DND-41 (cell line): ENCODE measurements at regions not wholly inside any gene's neighbourhood (a gene's known extent, or its start where the extent isn't known, plus 50 kb on each side); places are given as distances from the start of the nearest gene placed in this dataset.

ENCODE experiments used
- EZH2 ChIP-seq: IDR thresholded peaks from 3 replicates; pipeline ENCODE4 v1.6.1; 2012; ENCODE audit warnings: borderline replicate concordance, low read depth, mild to moderate bottlenecking, moderate library complexity, low read length, inconsistent platforms; ENCODE audit not compliant: severe bottlenecking
- TF ChIP-seq, protein P1 (sequence below): IDR thresholded peaks from 2 replicates; pipeline ENCODE4 v1.5.1; 2012; ENCODE audit warnings: borderline replicate concordance, low read length, moderate library complexity, mild to moderate bottlenecking; ENCODE audit not compliant: poor library complexity, severe bottlenecking; ENCODE audit errors: extremely low read depth

DNA sequence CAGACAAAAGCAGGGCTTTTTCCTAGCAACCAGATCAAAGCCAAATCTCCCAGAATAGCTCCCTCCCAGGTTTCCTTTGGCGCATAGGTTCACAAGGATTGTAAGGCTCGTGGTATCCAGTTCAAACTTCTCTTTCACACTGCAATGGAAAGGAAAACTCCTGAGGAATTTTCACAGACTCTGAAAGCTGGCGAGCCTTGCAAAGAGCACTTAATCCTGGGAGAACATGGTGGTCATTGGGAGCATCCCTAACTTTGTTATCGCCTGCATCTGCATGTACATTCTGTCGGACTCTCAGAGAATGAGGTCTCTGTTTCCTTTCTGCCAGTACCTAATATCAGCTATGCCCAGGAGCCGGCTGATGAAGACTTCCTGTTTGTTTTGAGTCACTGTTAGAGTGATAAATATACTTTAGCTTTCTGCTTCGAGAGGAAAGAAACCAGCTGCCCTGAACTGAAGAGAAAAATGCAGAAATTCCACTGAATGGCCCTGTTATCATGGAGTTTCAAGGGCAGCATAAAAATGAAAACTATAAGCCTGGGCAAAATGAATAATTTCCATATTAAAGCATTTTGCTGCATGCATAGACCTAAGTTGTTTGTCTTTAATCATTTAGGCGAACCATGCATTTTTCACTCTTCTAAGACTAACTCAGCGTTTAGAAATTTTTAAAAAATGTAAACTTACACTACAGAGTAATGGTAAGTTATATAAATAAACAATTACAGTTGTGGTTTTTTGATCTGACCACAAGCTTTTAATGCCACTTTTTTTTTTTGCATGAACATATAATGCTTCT, 76.4 kb upstream of the ZEB2 start:
- TF ChIP-seq, protein P1, sequence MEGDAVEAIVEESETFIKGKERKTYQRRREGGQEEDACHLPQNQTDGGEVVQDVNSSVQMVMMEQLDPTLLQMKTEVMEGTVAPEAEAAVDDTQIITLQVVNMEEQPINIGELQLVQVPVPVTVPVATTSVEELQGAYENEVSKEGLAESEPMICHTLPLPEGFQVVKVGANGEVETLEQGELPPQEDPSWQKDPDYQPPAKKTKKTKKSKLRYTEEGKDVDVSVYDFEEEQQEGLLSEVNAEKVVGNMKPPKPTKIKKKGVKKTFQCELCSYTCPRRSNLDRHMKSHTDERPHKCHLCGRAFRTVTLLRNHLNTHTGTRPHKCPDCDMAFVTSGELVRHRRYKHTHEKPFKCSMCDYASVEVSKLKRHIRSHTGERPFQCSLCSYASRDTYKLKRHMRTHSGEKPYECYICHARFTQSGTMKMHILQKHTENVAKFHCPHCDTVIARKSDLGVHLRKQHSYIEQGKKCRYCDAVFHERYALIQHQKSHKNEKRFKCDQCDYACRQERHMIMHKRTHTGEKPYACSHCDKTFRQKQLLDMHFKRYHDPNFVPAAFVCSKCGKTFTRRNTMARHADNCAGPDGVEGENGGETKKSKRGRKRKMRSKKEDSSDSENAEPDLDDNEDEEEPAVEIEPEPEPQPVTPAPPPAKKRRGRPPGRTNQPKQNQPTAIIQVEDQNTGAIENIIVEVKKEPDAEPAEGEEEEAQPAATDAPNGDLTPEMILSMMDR, result no peak
- TF ChIP-seq EZH2, result no peak
